PC-3 (cell line): ENCODE measurements at regions not wholly inside any gene's neighbourhood (a gene's known extent, or its start where the extent isn't known, plus 50 kb on each side); places are given as distances from the start of the nearest gene placed in this dataset.

Experiments
- ATAC-seq: fragments of 200-7000 bp; cut with Tn5 transposase; 2 replicates; pipeline ENCODE4 v1.9.1; 2020; ENCODE audit warnings: mild to moderate bottlenecking, moderate library complexity
- BruUV-seq: library from RNA; stranded (reverse); fragments of 400-500 nt; replicated peaks from 2 replicates; lab custom pipeline; 2021; lab: Mats Ljungman, UMichigan
- CTCF ChIA-PET: fragments of 300-600 bp; sonication (Branson Sonifier 250); formaldehyde crosslinking; loops from one replicate; lab custom pipeline; 2022; ENCODE audit warnings: antibody characterized with exemption; lab: Charles Lee
- POLR2A ChIA-PET: fragments of 300-600 bp; sonication (Branson Sonifier 250); formaldehyde crosslinking; loops from one replicate; lab custom pipeline; 2022; ENCODE audit warnings: antibody characterized with exemption; ENCODE audit not compliant: unreplicated experiment; lab: Charles Lee
- DNase-seq: peaks from one replicate; pipeline ENCODE4 v3.0.0-alpha.2; 2015
- H2AFZ ChIP-seq: fragments of 300-600 bp; sonication (generic); 2 replicates; pipeline ENCODE4 v1.6.0; 2016; ENCODE audit warnings: antibody characterized with exemption, low read length
- H3F3A ChIP-seq: fragments of 300-600 bp; sonication (generic); one replicate; pipeline ENCODE4 v1.6.0; 2017; ENCODE audit warnings: antibody characterized with exemption, low read length, control low read depth, mild to moderate bottlenecking; ENCODE audit not compliant: unreplicated experiment
- H3K27ac ChIP-seq: fragments of 300-600 bp; sonication (generic); 2 replicates; pipeline ENCODE4 v1.5.1; 2016; ENCODE audit warnings: mild to moderate bottlenecking, low read length
- H3K27me3 ChIP-seq: fragments of 300-600 bp; sonication (generic); 2 replicates; pipeline ENCODE4 v1.6.1; 2016; ENCODE audit warnings: low read length, mixed read lengths
- H3K36me3 ChIP-seq: fragments of 300-600 bp; sonication (generic); 2 replicates; pipeline ENCODE4 v1.6.1; 2016; ENCODE audit warnings: low read depth, mixed run types, low read length, mixed read lengths
- H3K4me1 ChIP-seq: fragments of 300-600 bp; sonication (generic); 2 replicates; pipeline ENCODE4 v1.5.1; 2016; ENCODE audit warnings: low read length; ENCODE audit not compliant: insufficient read depth
- H3K4me2 ChIP-seq: fragments of 300-600 bp; sonication (generic); 2 replicates; pipeline ENCODE4 v1.6.0; 2016; ENCODE audit warnings: low read length
- H3K4me3 ChIP-seq: fragments of 300-600 bp; sonication (generic); 2 replicates; pipeline ENCODE4 v1.5.1; 2016; ENCODE audit warnings: mild to moderate bottlenecking, low read length, mixed read lengths
- H3K79me2 ChIP-seq: fragments of 300-600 bp; sonication (generic); 2 replicates; pipeline ENCODE4 v1.6.1; 2017; ENCODE audit warnings: low read length, mixed read lengths
- H3K9ac ChIP-seq: fragments of 300-600 bp; sonication (generic); 2 replicates; pipeline ENCODE4 v1.6.0; 2016; ENCODE audit warnings: mild to moderate bottlenecking, low read length
- H3K9me2 ChIP-seq: fragments of 300-600 bp; sonication (generic); replicated peaks from 2 replicates; pipeline ENCODE4 v1.6.1; 2016; ENCODE audit warnings: mixed run types, low read length, mixed read lengths
- H3K9me3 ChIP-seq: fragments of 300-600 bp; sonication (generic); 2 replicates; pipeline ENCODE4 v1.6.1; 2016; ENCODE audit warnings: low read length, mixed read lengths
- H4K20me1 ChIP-seq: fragments of 300-600 bp; sonication (generic); 2 replicates; pipeline ENCODE4 v1.6.1; 2016; ENCODE audit warnings: low read length, mixed read lengths
- CTCF ChIP-seq: fragments of 300-600 bp; sonication (generic); conservative IDR thresholded peaks from 2 replicates; pipeline ENCODE4 v1.5.1; 2017; ENCODE audit warnings: antibody characterized with exemption, low read depth, mild to moderate bottlenecking, low read length
- EZH2 ChIP-seq: fragments of 300-600 bp; sonication (generic); IDR thresholded peaks from one replicate; pipeline ENCODE4 v1.6.1; 2017; ENCODE audit warnings: antibody characterized with exemption, mild to moderate bottlenecking, low read length; ENCODE audit not compliant: unreplicated experiment
- EZH2phosphoT487 ChIP-seq: fragments of 300-600 bp; sonication (generic); IDR thresholded peaks from 2 replicates; pipeline ENCODE4 v1.6.1; 2018; ENCODE audit warnings: mild to moderate bottlenecking, antibody characterized with exemption, low read length, borderline replicate concordance
- intact Hi-C: fragments of 100-400 bp; cut with micrococcal nuclease; formaldehyde crosslinking; loops from 2 replicates; pipeline ENCODE4 v1.9.0; 2023

GRCh38 chr19:32264568-32264967 is 80.8 kb upstream of the ZNF507 start:
- CTCF ChIA-PET: no interaction called here

DNA sequence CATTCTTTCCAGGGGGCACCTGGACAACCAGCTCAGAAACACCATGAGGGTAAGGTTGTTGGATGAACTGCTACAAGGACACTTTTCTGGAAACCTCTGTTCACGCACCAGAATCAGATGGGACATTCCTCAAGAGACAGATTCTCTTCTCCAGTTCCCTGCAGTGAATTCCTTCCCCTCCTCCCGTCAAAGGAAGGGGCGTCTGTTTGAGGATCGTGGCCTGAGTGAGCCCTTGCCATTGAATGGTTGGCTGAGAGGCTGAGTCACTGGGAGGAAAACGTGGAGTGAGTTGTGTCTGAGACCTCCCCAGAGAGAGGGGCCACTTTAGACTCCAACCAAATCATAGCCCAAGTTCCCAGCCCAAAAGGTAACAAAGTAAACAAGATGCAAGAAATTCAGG is 79.4 kb upstream of the ZNF507 start:
- no peaks in the 10 kb centered on the region for H3K9me3 ChIP-seq
- ChIA-PET POLR2A (no interaction called here), CTCF (no interaction called here)
- H3K27me3 ChIP-seq: peaks cover 13% of the 10 kb centered on the region
- H4K20me1 ChIP-seq: no peaks in the 10 kb centered on the region
- H3K4me3 ChIP-seq: no peak overlapping the region
- H3K9me2 ChIP-seq: no peaks in the 10 kb centered on the region
- no peak overlapping the region for H2AFZ ChIP-seq
- no peaks in the 10 kb centered on the region for H3K36me3 ChIP-seq
- no peaks in the 10 kb centered on the region for H3K79me2 ChIP-seq
- no peak for ATAC-seq
- no peak for TF ChIP-seq EZH2phosphoT487
- TF ChIP-seq CTCF: no peak
- no peak for TF ChIP-seq EZH2
- H3K4me2 ChIP-seq: no peak overlapping the region
- no TSS peak for BruUV-seq
- no peaks in the 10 kb centered on the region for H3K4me1 ChIP-seq
- no peak for DNase-seq
- H3K9ac ChIP-seq: no peak overlapping the region
- H3F3A ChIP-seq: no peaks in the 10 kb centered on the region
- intact Hi-C loops: no loop called here
- no peak overlapping the region for H3K27ac ChIP-seq

More at GRCh38 chr19:32264568-32264967, 80.8 kb upstream of the ZNF507 start:
- ATAC-seq (no peak), DNase-seq (no peak)
- intact Hi-C loops: no loop called here
- no peak overlapping the region for H3K27ac ChIP-seq
- no peaks in the 10 kb centered on the region for H3K4me1 ChIP-seq
- POLR2A ChIA-PET: no interaction called here
- no peaks in the 10 kb centered on the region for H3K9me2 ChIP-seq
- no TSS peak for BruUV-seq
- no peaks in the 10 kb centered on the region for H3F3A ChIP-seq
- no peaks in the 10 kb centered on the region; the same call in 1 of the 2 replicates for H3K27me3 ChIP-seq
- no peaks in the 10 kb centered on the region for H3K79me2 ChIP-seq
- H3K4me2 ChIP-seq: no peak overlapping the region
- no peak overlapping the region for H3K4me3 ChIP-seq
- H3K9ac ChIP-seq: no peak overlapping the region
- no peaks in the 10 kb centered on the region for H4K20me1 ChIP-seq
- TF ChIP-seq EZH2: no peak
- TF ChIP-seq CTCF: no peak
- TF ChIP-seq EZH2phosphoT487: no peak
- no peaks in the 10 kb centered on the region for H3K9me3 ChIP-seq
- H2AFZ ChIP-seq: no peak overlapping the region
- H3K36me3 ChIP-seq: no peaks in the 10 kb centered on the region

GRCh38 chr19:32266460-32266859 is 79.0 kb upstream of the ZNF507 start:
- Histone ChIP-seq H3F3A (no peaks in the 10 kb centered on the region), H3K4me1 (no peaks in the 10 kb centered on the region), H3K9ac (no peak overlapping the region), H3K27ac (no peak overlapping the region), H3K9me2 (no peaks in the 10 kb centered on the region), H3K4me2 (no peak overlapping the region), H3K9me3 (no peaks in the 10 kb centered on the region), H3K4me3 (no peak overlapping the region), H2AFZ (no peak overlapping the region), H3K79me2 (no peaks in the 10 kb centered on the region), H3K36me3 (no peaks in the 10 kb centered on the region), H4K20me1 (no peaks in the 10 kb centered on the region), H3K27me3 (peaks cover 15% of the 10 kb centered on the region)
- intact Hi-C loops: no loop called here
- TF ChIP-seq CTCF: no peak
- TF ChIP-seq EZH2: no peak
- TF ChIP-seq EZH2phosphoT487: no peak
- DNase-seq: no peak
- no peak for ATAC-seq
- ChIA-PET CTCF (no interaction called here), POLR2A (no interaction called here)
- no TSS peak for BruUV-seq
